HG03469 (cell line): ENCODE measurements at regions not wholly inside any gene's neighbourhood (a gene's known extent, or its start where the extent isn't known, plus 50 kb on each side); places are given as distances from the start of the nearest gene placed in this dataset.

Experiments
- ATAC-seq: cut with Tn5 transposase; IDR thresholded peaks from one replicate; pipeline ENCODE4 v1.9.1; 2021; ENCODE audit warnings: mild to moderate bottlenecking, moderate library complexity, moderate number of reproducible peaks; ENCODE audit not compliant: unreplicated experiment

GRCh38 chr9:89234205-89235067, 55.8 kb upstream of the SHC3 start:
- ATAC-seq = peak; percentile 84

GRCh38 chr9:89236955-89237573, 58.4 kb upstream of the SHC3 start:
- no peak for ATAC-seq

GRCh38 chr9:89238424-89238823, 59.8 kb upstream of the SHC3 start:
- no peak for ATAC-seq

GRCh38 chr9:89243296-89244061, 64.9 kb upstream of the SHC3 start:
- no peak for ATAC-seq

GRCh38 chr9:89246840-89247239, 64.2 kb upstream of the CKS2 start:
- ATAC-seq = no peak

GRCh38 chr9:89247431-89248353, 63.3 kb upstream of the CKS2 start:
- ATAC-seq = no peak

- ATAC-seq = no peak
These were observed 62.0 kb upstream of the CKS2 start for GRCh38 chr9:89249001-89249400.

- ATAC-seq = no peak
These were observed 58.2 kb upstream of the CKS2 start for GRCh38 chr9:89252651-89253267.

- no peak for ATAC-seq
These were observed 56.8 kb upstream of the CKS2 start for GRCh38 chr9:89254058-89254772.

GRCh38 chr9:89254773-89255125, 56.2 kb upstream of the CKS2 start:
- ATAC-seq = no peak

GRCh38 chr9:89256225-89256624, 54.8 kb upstream of the CKS2 start:
- ATAC-seq = no peak

- ATAC-seq = no peak
These were observed 54.4 kb upstream of the CKS2 start for GRCh38 chr9:89256642-89257041.

- no peak for ATAC-seq
These were observed 50.5 kb upstream of the CKS2 start for GRCh38 chr9:89260525-89260924.
